ENCODE measurements at regions not wholly inside any gene's neighbourhood (a gene's known extent, or its start where the extent isn't known, plus 50 kb on each side); places are given as distances from the start of the nearest gene placed in this dataset.
A peak's percentile ranks its signal among the peaks of the same experiment; 100 is the strongest.
"Not testable (repeated sequence)": the region's sequence is repeated elsewhere in the genome, so short reads cannot be mapped to it uniquely, and the experiment has no call there.

DNA sequence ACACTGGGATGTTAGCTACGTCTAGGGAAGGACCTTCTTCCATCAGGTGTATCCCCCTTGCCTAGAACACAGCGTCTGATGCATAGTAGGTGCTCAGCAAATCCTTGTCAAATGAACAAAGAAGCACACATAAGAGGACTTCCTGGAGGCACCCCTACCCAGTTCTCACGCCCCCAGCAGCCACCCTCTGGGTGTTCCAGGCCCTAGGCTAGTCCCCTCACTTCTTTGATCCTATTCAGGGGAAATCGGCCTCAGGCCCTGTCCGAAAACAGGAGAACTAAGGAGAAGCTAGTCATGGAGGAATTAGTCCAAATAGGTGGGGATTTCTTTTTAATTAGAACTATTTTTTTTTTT is 84.7 kb upstream of the SIRPA start:
- DNase-seq, result no peak

DNA sequence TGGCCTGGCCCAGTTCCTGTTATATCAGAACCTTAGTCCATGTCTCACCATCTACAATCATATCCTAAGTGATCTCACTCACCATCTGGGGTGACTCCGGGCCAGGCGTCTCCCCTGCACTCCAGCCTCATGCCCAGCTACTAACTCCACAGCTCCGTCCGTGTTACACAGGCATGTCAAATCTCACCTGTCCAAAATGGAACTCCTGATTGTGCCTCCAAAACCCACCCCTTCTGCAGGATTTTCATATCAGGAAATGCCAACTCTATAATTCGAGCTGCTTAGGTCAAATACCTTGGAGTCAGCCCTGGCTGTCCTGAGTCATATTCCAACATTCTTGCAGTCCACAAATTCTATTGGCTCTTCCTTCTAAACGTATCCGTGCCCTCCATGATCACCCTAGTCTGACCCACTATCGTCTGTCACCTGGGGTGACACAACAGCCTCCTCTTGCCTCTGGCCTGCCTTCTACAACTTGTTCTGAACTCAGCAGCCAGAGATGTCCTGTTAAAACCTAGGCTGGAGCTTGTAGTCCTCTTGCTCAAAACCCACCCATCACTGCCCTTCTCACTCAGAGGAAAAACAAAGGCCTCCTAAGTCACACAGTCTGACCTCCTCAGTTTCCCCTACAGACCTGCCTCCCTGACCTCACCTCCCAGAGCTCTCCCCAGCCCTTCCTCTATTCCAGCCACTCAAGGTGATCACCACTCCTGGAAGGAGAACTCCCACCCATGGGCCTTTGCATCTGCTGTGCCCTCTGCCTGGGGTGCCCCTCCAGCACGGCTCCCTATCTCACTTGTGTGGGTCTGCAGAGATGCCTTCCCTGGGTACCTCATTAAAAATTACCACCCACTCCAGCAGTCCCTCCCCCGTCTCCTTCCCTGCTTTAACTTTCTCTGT is 85.3 kb upstream of the SIRPA start:
- DNase-seq, result no peak

DNA sequence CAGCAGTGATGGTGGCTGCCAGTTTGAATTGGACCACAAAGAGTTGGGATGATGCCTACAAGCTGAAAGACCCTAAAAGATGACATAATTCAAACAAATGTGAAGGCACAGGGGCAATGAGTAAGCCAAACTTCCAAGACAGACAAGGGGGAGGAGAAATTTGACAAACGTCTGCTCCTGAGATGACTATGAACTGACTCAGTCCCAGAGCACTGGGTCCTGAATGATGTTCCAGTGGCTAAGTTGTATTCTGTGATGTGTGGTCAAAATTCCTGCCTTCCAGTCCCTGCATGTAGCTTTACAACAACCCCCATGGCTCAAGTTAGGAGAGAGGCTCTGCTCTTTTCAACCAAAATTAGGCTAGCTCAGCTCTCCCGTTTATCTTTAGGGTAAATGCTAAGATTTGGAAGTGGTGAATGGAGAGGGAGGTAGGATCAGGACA is 86.1 kb upstream of the SIRPA start:
- DNase-seq, result no peak

DNA sequence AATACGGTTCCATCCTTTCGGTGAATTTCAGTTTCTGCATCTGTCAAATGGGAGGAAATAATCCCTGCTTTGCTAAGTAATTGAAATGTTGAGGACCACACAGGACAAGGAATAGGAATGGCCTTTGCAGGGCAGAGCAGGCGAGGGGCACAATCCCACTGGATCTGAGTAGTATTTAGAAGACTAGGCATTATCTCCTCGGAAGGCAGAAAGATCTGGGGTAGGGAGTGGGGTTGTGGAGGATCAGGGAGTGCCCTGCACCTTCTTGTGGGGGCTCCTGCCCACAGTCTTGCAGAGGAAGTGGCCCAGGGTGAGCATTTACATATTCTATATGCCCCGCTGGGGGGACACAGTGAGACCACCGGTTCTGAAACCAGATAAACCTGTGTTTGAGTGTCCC is 87.1 kb upstream of the SIRPA start:
- DNase-seq, result no peak

DNA sequence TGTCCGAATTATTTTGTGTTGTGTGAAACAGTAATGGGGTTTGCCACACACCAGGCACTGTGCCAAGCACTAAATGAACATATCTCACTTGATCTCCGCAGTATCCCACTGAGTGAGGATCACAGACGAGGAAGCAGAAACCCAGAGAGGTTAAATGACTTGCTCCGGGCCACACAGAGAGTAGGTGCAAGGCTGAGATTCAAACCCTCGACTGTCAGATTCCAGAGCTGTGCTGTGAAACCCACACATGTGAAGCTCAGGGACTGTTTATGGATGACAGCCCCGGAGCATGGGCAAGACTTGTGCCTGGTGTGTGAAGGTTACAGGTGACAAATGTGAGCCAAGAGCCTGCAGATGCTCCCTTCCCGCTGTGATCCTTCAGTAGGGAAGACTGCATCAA is 87.8 kb upstream of the SIRPA start:
- DNase-seq, result no peak

GRCh38 chr20:1806456-1806855 is 88.8 kb upstream of the SIRPA start:
- no peak for DNase-seq

DNA sequence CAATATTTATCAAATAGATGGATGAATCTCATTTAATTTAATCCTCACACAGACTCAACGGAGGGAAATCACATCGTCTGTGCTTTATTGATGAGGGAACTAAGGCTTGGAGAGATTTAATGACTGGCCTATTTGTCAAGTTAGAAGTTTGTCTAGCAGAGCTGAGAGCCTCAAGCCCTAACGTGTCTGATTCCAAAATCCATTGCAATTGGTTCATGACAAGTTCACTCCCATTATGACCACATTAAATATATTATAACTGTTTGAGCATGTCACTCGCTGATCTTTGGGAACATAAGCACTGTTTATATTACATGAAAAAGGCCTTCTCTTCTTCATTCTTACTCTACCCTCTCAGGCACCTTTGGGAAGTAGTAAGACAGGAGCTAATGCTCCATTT is 89.4 kb upstream of the SIRPA start:
- no peak for DNase-seq

GRCh38 chr20:1805161-1805581 is 90.0 kb upstream of the SIRPA start:
- no peak for DNase-seq

GRCh38 chr20:1804554-1804956 is 90.7 kb upstream of the SIRPA start:
- DNase-seq, result no peak

- no peak for DNase-seq
Observed at GRCh38 chr20:1803932-1804501, 91.2 kb upstream of the SIRPA start.

- peak; percentile 77 for DNase-seq
Observed at GRCh38 chr20:1803061-1803931, 91.9 kb upstream of the SIRPA start.

DNA sequence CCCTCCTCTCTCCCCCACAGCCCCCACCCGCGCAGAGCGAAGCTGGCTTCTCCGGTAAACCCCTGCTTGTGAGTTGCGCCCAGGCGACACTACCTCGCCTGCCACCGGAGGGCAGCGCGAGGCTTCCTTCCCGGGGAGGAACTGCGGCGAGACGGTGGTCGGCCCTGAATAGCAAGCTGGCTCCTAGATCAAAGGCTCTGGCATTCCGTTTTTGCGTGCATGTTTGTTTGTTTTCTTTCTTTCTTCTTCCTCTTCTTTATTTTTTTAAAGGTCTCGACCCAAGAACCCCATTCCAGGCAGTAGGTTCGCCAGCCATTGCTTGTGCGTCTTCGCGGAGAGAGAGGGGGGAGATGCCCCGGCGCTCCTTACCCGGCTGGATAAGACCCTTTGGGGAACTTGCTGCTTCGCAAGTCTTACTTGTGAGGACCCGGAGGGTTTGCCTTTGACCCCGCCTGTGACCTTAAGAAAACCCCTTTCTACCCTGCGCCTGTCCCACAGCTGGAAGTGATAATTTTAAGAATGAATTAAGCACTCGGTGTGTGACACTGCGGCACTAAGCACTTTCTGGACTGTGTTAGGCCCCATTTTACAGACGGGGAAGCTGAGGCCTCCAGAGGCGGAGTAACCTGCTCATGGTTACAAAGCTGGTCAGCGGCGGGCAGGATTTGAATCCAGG is 92.7 kb upstream of the SIRPA start:
- no peak for DNase-seq

GRCh38 chr20:1801929-1802306 is 93.3 kb upstream of the SIRPA start:
- no peak for DNase-seq

DNA sequence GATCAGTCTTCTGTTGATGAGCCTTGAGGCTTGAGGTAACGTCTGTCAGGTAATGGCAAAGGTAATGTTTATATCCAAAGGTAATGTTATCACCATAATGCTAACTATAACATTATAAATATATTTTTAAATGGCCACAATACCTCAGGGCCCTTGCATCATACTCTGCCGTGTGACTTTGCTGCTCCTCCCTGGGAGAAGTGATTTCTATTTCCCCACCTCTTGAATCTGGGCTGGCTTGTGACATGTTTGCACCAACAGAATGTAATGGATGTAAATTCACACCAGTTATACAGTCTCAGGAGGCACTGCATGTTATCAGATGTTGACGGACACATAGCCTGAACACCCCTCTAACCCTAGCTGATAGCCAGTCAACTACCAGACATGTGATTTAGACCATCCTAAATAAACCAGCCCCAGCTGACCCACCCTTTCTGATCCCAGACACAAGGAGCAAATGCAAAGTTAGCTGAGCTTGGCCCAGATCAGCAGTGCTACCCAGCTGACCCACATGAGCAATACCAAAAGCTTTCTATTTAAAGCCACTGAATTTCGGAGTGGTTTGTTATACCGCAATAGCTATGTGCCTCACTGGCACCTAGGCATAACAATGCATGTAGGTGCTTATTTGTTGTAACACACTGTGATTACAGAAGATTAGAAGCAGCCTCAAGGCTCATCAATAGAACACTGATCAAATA is 93.8 kb upstream of the SIRPA start:
- no peak for DNase-seq

- DNase-seq, result no peak
Observed at GRCh38 chr20:1800777-1801176, 94.4 kb upstream of the SIRPA start.

DNA sequence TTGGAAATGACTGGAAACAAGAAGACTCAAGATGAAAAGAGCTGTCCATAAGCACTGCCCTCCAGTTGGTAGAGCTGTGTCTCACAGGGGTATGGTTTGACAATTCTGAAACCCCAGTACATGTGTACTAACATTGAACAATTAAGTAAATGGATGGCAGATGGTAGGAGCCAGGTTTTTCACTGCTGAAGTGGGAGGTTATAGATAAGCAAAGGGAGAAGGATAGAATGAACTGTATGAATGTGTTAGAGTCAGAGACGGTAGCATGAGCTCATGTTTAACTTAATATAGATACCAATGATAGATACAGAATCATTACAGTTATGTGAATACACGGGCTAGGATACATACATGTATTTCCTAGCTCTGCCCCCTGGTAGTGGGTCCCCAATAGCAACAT is 95.0 kb upstream of the SIRPA start:
- DNase-seq, result no peak

GRCh38 chr20:1799746-1800145 is 95.5 kb upstream of the SIRPA start:
- not testable (repeated sequence) for DNase-seq

GRCh38 chr20:1798982-1799381 is 96.2 kb upstream of the SIRPA start:
- no peak for DNase-seq

DNA sequence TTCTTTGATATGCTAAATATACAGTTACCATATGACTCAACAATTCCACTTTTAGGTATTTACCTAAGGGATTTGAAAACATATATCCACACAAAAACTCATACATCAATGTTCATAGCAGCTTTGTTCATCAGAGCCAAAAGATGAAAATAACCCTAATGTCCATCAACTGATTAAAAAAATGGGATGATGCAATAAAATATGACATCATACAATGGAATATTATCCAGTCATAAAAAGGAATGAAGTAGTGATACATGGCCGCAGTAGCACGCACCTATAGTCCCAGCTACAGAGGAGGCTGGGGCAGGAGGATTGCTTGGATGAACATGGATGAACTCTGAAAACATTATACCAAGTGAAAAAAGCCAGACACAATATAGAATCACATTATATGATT is 101.4 kb upstream of the SIRPA start:
- no peak for DNase-seq

GRCh38 chr20:1792274-1792673 is 102.9 kb upstream of the SIRPA start:
- DNase-seq, result no peak

DNA sequence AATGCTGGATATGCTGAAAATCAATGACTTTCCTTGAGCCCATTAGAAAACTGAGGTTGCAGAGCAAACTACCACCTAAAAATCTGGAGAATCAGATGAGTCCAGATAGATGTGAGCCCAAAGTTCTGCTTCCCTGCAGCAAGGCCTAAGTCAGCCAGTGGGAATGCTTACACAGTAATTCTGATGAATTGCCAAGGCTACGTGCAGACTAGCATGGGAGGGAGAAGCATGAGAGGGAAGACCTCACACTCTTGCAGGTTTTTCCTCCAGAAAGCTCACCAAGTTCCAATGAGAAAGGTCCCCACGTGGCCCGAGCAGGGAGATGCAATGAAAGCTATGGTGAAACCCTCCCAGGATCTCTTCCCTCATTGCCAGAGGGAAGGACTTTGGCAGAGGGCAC is 104.8 kb upstream of the SIRPA start:
- DNase-seq, result no peak

- DNase-seq, result no peak
Observed at GRCh38 chr20:1788044-1788443, 107.2 kb upstream of the SIRPA start.

DNA sequence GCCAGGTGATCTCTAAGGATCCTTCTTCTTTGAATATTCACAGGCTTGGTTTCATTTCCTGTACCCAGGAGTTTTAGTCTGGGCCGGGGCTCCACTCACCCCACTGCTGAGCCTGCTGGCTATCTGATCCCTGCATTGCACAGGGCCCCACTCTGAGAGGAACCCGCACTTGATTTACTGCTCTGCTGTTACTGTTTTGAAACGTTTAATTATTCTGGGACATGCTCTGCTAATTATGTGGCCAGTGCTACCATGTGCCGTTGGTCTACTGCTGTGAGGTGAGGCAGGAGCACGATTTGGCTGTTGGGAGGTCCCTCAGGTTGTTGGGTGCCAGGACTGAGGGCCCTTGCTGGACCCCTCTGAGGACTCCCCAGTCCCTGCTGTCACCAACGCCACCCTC is 108.7 kb upstream of the SIRPA start:
- DNase-seq, result no peak
